Natural killer cell (primary cell): ENCODE measurements at regions not wholly inside any gene's neighbourhood (a gene's known extent, or its start where the extent isn't known, plus 50 kb on each side); places are given as distances from the start of the nearest gene placed in this dataset.
A peak's percentile ranks its signal among the peaks of the same experiment; 100 is the strongest.

Experiments
- ATAC-seq, 3 donors: fragments of 150-1000 bp in 2 of 3; fragments of 200-7000 bp in 1 of 3; cut with Tn5 transposase; 1 replicate in 1 of 3; 2 replicates in 2 of 3; pipeline ENCODE4 v1.10.0; 2021; ENCODE audit warnings: mild to moderate bottlenecking in 2 of 3, moderate library complexity in 2 of 3
- DNase-seq, 2 donors: peaks; one replicate each; pipeline versions ENCODE4 v3.0.0 to v3.0.0-alpha.2; 2013 to 2021; ENCODE audit warnings: mixed read lengths in 1 of 2
- H3K27ac ChIP-seq: one replicate; pipeline ENCODE4 v1.5.1; 2013; ENCODE audit warnings: mild to moderate bottlenecking, low read length
- H3K27me3 ChIP-seq: one replicate; pipeline ENCODE4 v1.6.1; 2013; ENCODE audit warnings: low read length; ENCODE audit not compliant: control insufficient read depth, insufficient read depth
- H3K36me3 ChIP-seq: one replicate; pipeline ENCODE4 v1.6.1; 2013; ENCODE audit warnings: low read length; ENCODE audit not compliant: control insufficient read depth, insufficient read depth
- H3K4me1 ChIP-seq: one replicate; pipeline ENCODE4 v1.6.1; 2013; ENCODE audit warnings: low read length; ENCODE audit not compliant: control insufficient read depth, insufficient read depth
- H3K4me3 ChIP-seq: one replicate; pipeline ENCODE4 v1.5.1; 2013; ENCODE audit warnings: low read length
- H3K9me3 ChIP-seq: one replicate; pipeline ENCODE4 v1.6.1; 2013; ENCODE audit warnings: low read length; ENCODE audit not compliant: control insufficient read depth, insufficient read depth
- H3K27ac Mint-ChIP-seq, 2 donors: one replicate each; pipeline ENCODE4 v1.8.0; 2022; ENCODE audit warnings: mild to moderate bottlenecking in 2 of 2, mixed read lengths in 2 of 2, moderate library complexity in 1 of 2
- H3K27me3 Mint-ChIP-seq, 2 donors: one replicate each; pipeline ENCODE4 v1.8.0; 2022; ENCODE audit warnings: low read depth in 2 of 2, mixed read lengths in 2 of 2
- H3K36me3 Mint-ChIP-seq: one replicate; pipeline ENCODE4 v1.8.0; 2022; ENCODE audit warnings: mixed read lengths
- H3K4me1 Mint-ChIP-seq, 2 donors: one replicate each; pipeline ENCODE4 v1.8.0; 2022; ENCODE audit warnings: mixed read lengths in 2 of 2
- H3K4me3 Mint-ChIP-seq: one replicate; pipeline ENCODE4 v1.8.0; 2022; ENCODE audit warnings: mild to moderate bottlenecking, moderate library complexity, mixed read lengths
- H3K9me3 Mint-ChIP-seq, 2 donors: one replicate each; pipeline ENCODE4 v1.8.0; 2022; ENCODE audit warnings: mixed read lengths in 2 of 2
- WGBS: methylation state at CpG from one replicate; pipeline ENCODE4 v1.1.7; 2013; ENCODE audit warnings: missing lambda C conversion rate; ENCODE audit not compliant: insufficient coverage; 5-methylcytosine and 5-hydroxymethylcytosine counted together
- intact Hi-C: fragments of 100-400 bp; cut with micrococcal nuclease; formaldehyde crosslinking; loops from one replicate; pipeline ENCODE4 v1.14.2; 2022
- TF ChIP-seq, protein P1 (sequence below): fragments of 200-600 bp; IDR thresholded peaks from one replicate; pipeline ENCODE4 v1.8.0; 2022; ENCODE audit warnings: antibody characterized with exemption

DNA sequence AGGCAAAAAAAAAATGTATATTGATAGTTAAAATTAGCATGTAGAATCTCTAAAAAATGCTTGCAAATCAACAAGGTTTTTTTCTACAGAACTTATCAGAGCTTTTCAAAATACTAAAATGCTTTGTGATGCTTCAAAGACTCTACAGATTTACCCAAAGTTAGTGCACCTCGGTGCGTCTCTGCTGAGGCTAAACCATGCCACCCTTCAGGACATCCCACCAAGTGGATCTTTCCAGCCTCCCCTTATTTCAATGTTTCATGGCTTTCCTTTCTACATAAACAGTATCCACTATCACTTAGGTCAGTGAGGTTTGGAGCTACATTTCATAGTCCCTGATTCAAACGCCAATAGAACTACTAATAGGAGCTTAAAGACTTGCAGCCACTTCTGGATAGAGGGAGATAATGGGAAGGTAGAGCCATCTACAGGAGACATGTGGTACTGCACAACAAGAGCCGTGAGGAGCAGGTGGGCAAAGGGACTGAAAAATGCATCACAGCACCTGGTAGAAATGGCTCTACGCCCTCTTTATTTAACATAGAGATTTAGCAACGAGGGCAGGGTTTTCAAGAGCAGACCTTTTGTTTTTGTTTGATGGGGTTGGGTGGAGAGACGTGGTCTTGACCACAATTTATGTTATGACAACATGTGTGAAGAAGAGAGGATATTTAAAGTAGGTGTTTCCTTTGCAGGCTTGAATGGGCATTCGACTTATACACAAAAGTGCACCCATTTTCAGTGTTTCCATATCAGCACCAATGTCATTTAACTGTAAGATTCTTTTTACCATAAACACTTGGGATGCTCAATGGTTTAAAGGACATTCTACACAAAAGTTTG, 56.1 kb upstream of the SLC35G4 start:
- no peaks in the 10 kb centered on the region for H3K4me1 ChIP-seq
- H3K9me3 ChIP-seq = no peaks in the 10 kb centered on the region
- no peak overlapping the region for H3K27ac Mint-ChIP-seq
- DNase-seq (peak in 1 of 2 donors; percentile 67), ATAC-seq (peak; percentile 50 to 77 (median 61))
- intact Hi-C loops = loop anchor here (5.0 kb wide), 1 partner anchor 1581 kb away; no protein-coding TSS in a partner anchor
- no peaks in the 10 kb centered on the region for H3K36me3 ChIP-seq
- no peaks in the 10 kb centered on the region for H3K36me3 Mint-ChIP-seq
- H3K27me3 ChIP-seq = no peaks in the 10 kb centered on the region
- H3K27me3 Mint-ChIP-seq = peaks cover 0 to 12% of the 10 kb centered on the region in 2 donors
- 33% methylated on average over 8 of the region's 8 CpGs for WGBS
- no peak overlapping the region for H3K27ac ChIP-seq
- TF ChIP-seq, protein P1, sequence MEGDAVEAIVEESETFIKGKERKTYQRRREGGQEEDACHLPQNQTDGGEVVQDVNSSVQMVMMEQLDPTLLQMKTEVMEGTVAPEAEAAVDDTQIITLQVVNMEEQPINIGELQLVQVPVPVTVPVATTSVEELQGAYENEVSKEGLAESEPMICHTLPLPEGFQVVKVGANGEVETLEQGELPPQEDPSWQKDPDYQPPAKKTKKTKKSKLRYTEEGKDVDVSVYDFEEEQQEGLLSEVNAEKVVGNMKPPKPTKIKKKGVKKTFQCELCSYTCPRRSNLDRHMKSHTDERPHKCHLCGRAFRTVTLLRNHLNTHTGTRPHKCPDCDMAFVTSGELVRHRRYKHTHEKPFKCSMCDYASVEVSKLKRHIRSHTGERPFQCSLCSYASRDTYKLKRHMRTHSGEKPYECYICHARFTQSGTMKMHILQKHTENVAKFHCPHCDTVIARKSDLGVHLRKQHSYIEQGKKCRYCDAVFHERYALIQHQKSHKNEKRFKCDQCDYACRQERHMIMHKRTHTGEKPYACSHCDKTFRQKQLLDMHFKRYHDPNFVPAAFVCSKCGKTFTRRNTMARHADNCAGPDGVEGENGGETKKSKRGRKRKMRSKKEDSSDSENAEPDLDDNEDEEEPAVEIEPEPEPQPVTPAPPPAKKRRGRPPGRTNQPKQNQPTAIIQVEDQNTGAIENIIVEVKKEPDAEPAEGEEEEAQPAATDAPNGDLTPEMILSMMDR = peak; percentile 78
- H3K9me3 Mint-ChIP-seq = no peaks in the 10 kb centered on the region
- H3K4me1 Mint-ChIP-seq = peaks cover 6 to 7% of the 10 kb centered on the region in 2 donors
- H3K4me3 ChIP-seq = no peak overlapping the region
- no peak overlapping the region for H3K4me3 Mint-ChIP-seq

DNA sequence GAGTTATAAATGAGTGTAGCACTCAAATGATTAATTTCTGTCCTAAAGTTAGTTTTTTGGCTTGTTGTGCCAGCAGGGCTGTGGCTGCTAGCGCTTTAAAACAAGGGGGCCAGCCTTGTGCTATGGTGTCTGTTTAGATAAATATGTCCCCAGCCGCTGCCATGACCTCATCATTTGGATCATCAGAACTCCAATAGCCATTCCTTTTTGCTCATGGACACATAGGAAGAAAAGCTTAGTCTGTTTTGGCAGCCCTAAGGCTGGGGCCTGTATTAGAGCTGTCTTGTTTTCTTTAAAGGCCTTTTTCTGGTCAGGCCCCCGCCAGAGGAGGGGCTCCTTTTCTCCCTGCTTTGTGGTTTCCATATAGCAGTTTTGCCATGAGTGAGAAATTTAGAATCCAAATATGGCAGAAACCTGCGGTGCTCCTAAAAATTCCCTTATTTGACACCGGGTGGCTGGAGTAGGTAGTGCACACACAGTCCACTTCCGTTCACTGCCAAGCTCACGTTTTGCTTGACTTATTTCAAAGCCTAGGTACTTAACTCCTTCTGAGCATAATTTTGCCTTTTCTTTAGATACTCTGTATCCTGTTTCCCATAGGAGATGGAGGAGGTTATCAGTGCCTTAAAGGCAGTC, 60.4 kb upstream of the SLC35G4 start:
- Mint-ChIP-seq H3K27me3 (peaks cover 0 to 7% of the 10 kb centered on the region in 2 donors), H3K4me3 (no peak overlapping the region), H3K27ac (no peak overlapping the region), H3K36me3 (peaks cover 5% of the 10 kb centered on the region), H3K9me3 (peaks cover 0 to 8% of the 10 kb centered on the region in 2 donors), H3K4me1 (peaks cover 6 to 7% of the 10 kb centered on the region in 2 donors)
- intact Hi-C loops = no loop called here
- TF ChIP-seq, protein P1 = no peak
- no peaks in the 10 kb centered on the region for H3K36me3 ChIP-seq
- 90% methylated on average over 7 of the region's 7 CpGs for WGBS
- no peaks in the 10 kb centered on the region for H3K4me1 ChIP-seq
- DNase-seq (no peak), ATAC-seq (no peak)
- H3K27me3 ChIP-seq = no peaks in the 10 kb centered on the region
- no peak overlapping the region for H3K4me3 ChIP-seq
- no peak overlapping the region for H3K27ac ChIP-seq
- H3K9me3 ChIP-seq = peaks cover 10% of the 10 kb centered on the region

DNA sequence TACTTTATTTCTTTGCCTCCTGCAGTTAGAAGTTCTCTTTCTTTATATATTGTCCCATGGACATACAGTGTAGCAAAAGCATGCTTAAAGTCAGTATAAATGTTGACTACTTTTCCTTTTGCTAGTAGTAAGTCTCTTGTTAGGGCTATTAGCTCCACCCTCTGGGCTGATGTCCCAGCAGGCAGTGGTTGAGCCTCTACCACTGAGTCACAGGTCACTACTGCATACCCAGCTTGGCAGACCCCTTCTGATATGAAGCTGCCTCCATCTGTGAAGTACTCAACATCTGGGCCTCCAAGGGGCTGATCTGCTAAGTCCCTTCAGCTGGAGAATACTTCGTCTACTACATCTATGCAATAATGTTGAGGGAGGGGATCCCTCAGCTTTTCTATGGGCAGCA, 61.0 kb upstream of the SLC35G4 start:
- Histone ChIP-seq H3K4me3 (no peak overlapping the region), H3K36me3 (no peaks in the 10 kb centered on the region), H3K27ac (no peak overlapping the region), H3K4me1 (no peaks in the 10 kb centered on the region), H3K27me3 (no peaks in the 10 kb centered on the region), H3K9me3 (peaks cover 10% of the 10 kb centered on the region)
- H3K4me3 Mint-ChIP-seq = no peak overlapping the region
- TF ChIP-seq, protein P1 = no peak
- H3K9me3 Mint-ChIP-seq = peaks cover 0 to 12% of the 10 kb centered on the region in 2 donors
- no peak for DNase-seq
- intact Hi-C loops = no loop called here
- peaks cover 4% of the 10 kb centered on the region in 2 donors for H3K4me1 Mint-ChIP-seq
- WGBS = 100% methylated on average over 1 of the region's 1 CpG
- H3K27me3 Mint-ChIP-seq = peaks cover 0 to 3% of the 10 kb centered on the region in 2 donors
- no peak overlapping the region for H3K27ac Mint-ChIP-seq
- no peak for ATAC-seq
- H3K36me3 Mint-ChIP-seq = peaks cover 5% of the 10 kb centered on the region
